ENCODE measurements at regions not wholly inside any gene's neighbourhood (a gene's known extent, or its start where the extent isn't known, plus 50 kb on each side); places are given as distances from the start of the nearest gene placed in this dataset.

DNA sequence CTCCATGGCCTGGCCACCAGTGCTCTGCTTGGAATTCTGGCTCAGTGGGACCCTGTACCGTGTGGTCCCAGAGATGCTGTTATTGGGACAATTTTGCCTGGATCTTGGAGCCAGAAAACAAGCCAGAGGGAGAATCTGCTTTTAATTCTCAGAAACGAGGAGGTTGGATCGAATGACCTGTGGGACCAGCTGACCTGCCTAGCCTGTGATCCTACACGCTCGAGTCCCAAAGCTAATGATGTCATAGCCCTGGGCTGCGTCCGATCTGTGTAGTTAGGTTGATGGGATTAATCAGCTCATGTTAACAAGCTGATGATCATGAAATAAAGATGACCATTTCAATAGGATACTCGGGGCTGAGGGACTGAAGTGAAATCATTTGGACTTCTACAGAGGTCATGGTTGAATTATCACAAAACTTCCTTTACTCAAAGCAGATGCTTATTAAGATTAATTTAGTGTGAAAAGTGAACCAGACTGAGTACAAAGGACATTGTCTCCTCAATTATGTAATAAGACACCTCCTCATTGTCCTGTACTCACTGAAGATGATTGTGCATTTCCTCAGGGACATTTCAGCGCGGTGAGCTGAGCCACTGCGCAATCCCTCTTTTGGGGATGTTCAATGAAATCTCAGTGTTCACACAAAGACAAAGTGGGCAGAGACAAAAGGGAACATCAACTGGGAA is 51.9 kb upstream of the STX18 start:
- no peaks in the 10 kb centered on the region for H4K20me1 ChIP-seq (replicated peaks; ENCODE audit: control insufficient read depth, insufficient read depth, low read length)
- in situ Hi-C loops (cut with MboI) = no loop called here
- no peak overlapping the region for H3K27ac ChIP-seq (ENCODE audit: extremely low read depth, low read depth, low read length)
- H3K9me3 ChIP-seq (replicated peaks; ENCODE audit: control insufficient read depth, insufficient read depth, low read depth, low read length) = 0 out of 2 replicates have a peak, but pooled peaks cover 2% of the 10 kb centered on the region
- ATAC-seq (no peak), DNase-seq (ENCODE audit: extremely low read depth in 1 of 4, low spot score in 3 of 4) (no peak), FAIRE-seq (no peak)
- no peak overlapping the region for H2AFZ ChIP-seq (ENCODE audit: low read depth, low read length)
- no peaks in the 10 kb centered on the region for H3K36me3 ChIP-seq (ENCODE audit: control insufficient read depth, insufficient read depth, low read length)
- BruUV-seq (replicated peaks) = no TSS peak
- H3K4me3 ChIP-seq = no peak overlapping the region
- CTCF ChIA-PET (ENCODE audit: low intra/inter-chr PET ratio) = no interaction called here
- intact Hi-C loops (cut with micrococcal nuclease) = no loop called here
- no peaks in the 10 kb centered on the region for H3K9me1 ChIP-seq (ENCODE audit: control insufficient read depth, insufficient read depth, low read length)
- no peaks in the 10 kb centered on the region for H3K4me1 ChIP-seq (replicated peaks in 1 of 2; ENCODE audit: control insufficient read depth in 2 of 2, insufficient read depth in 2 of 2, low read length in 2 of 2)
- no peak overlapping the region for H3K9ac ChIP-seq (ENCODE audit: insufficient read depth in 1 of 2, low read depth in 2 of 2, low read length in 2 of 2)
- H3K79me2 ChIP-seq (ENCODE audit: control insufficient read depth, insufficient read depth, low read length) = no peaks in the 10 kb centered on the region
- H3K4me2 ChIP-seq (ENCODE audit: insufficient read depth, low read length) = no peak overlapping the region
- peaks cover 0 to 4% of the 10 kb centered on the region in 2 experiments; a peak in 2 of 5 replicates for H3K27me3 ChIP-seq (ENCODE audit: control insufficient read depth in 2 of 2, insufficient read depth in 2 of 2, low read length in 2 of 2)
- WGBS (ENCODE audit: insufficient coverage, low coverage, missing lambda C conversion rate) = 21% methylated on average over 9 of the region's 11 CpGs
- POLR2A ChIA-PET = interaction anchor here (0.6 kb wide), 1 partner anchor 295 kb away, joined by 3 read pairs; no protein-coding TSS in a partner anchor
- no peak for TF ChIP-seq MLLT1 (IDR thresholded peaks at IDR 0.05)
- no peak for TF ChIP-seq GABPB1 (CRISPR knock-in tag; IDR thresholded peaks at IDR 0.05)
- no peak for TF ChIP-seq MCM2 (IDR thresholded peaks at IDR 0.05; ENCODE audit: low read depth)
- TF ChIP-seq YBX1 (IDR thresholded peaks at IDR 0.05) = no peak
- TF ChIP-seq PTBP1 (IDR thresholded peaks at IDR 0.05; ENCODE audit: low read depth, low read length) = no peak
- TF ChIP-seq MIER1 (IDR thresholded peaks at IDR 0.05; ENCODE audit: low read depth) = no peak
- TF ChIP-seq ZNF282 (CRISPR knock-in tag; IDR thresholded peaks at IDR 0.05) = no peak
- no peak for TF ChIP-seq RFX7 (CRISPR knock-in tag; IDR thresholded peaks at IDR 0.05)
- TF ChIP-seq FOXO4 (CRISPR knock-in tag; IDR thresholded peaks at IDR 0.05) = no peak
- TF ChIP-seq NR2C1 (IDR thresholded peaks at IDR 0.05) = no peak
- TF ChIP-seq NR2C1 (tag; IDR thresholded peaks at IDR 0.05) = no peak
- TF ChIP-seq CC2D1A (IDR thresholded peaks at IDR 0.05) = no peak
- TF ChIP-seq NKRF (IDR thresholded peaks at IDR 0.05; ENCODE audit: borderline replicate concordance) = no peak
- no peak for TF ChIP-seq ZNF75A (CRISPR knock-in tag; IDR thresholded peaks at IDR 0.05)
- TF ChIP-seq TCF3 (CRISPR knock-in tag; IDR thresholded peaks at IDR 0.05) = no peak
- no peak for TF ChIP-seq KAT2B (IDR thresholded peaks at IDR 0.05; ENCODE audit: low read depth, low read length)

Measured in K562 (cell line).